Upper lobe of right lung (tissue), 1 donor: ENCODE measurements at regions not wholly inside any gene's neighbourhood (a gene's known extent, or its start where the extent isn't known, plus 50 kb on each side); places are given as distances from the start of the nearest gene placed in this dataset.
"Not testable (repeated sequence)": the region's sequence is repeated elsewhere in the genome, so short reads cannot be mapped to it uniquely, and the experiment has no call there.

Experiments
- ATAC-seq: fragments of 200-7000 bp; cut with Tn5 transposase; one replicate; pipeline ENCODE4 v1.9.1; 2020; ENCODE audit warnings: mild to moderate bottlenecking, moderate library complexity
- DNase-seq: peaks from one replicate; pipeline ENCODE4 v3.0.0-alpha.2; 2020
- H3K27ac ChIP-seq: fragments of 200-600 bp; one replicate; pipeline ENCODE4 v1.8.0; 2022
- H3K27me3 ChIP-seq: fragments of 200-600 bp; one replicate; pipeline ENCODE4 v1.8.0; 2022; ENCODE audit warnings: mild to moderate bottlenecking
- H3K36me3 ChIP-seq: fragments of 200-600 bp; one replicate; pipeline ENCODE4 v1.8.0; 2022
- H3K4me1 ChIP-seq: fragments of 200-600 bp; one replicate; pipeline ENCODE4 v1.8.0; 2022
- H3K4me3 ChIP-seq: fragments of 200-600 bp; one replicate; pipeline ENCODE4 v1.8.0; 2022; ENCODE audit warnings: mild to moderate bottlenecking
- H3K9me3 ChIP-seq: fragments of 200-600 bp; one replicate; pipeline ENCODE4 v1.8.0; 2022
- intact Hi-C: fragments of 100-400 bp; cut with DNase I; formaldehyde crosslinking; loops from one replicate; pipeline ENCODE4 v1.11.0; 2022
- TF ChIP-seq, protein P1 (sequence below): fragments of 200-600 bp; IDR thresholded peaks from one replicate; pipeline ENCODE4 v1.8.0; 2022; ENCODE audit warnings: antibody characterized with exemption
- donor health status: DM: no; HTN: yes; CAD: no; lungs with severe emphysema.

DNA sequence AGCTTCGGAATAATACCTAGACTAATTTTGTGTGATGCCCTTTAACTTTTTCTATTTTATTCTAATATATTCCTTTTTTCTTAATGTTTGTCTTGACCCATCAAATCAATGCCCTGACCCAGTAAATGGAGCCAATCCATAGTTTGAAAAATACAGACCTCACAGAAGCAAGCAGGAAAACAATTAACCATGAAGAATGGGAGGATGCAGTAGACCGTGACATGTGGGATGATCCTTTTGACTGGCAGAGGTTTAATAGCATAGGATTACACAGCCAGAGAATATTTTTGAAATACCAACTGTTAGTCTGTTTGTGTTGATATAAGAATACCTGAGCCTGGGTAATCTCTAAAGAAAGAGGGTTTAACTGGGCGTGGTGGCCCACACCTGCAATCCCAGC, 142.6 kb upstream of the NEBL start:
- H3K36me3 ChIP-seq, result no peaks in the 10 kb centered on the region
- intact Hi-C loops, result no loop called here
- no peak for DNase-seq
- no peak overlapping the region for H3K4me3 ChIP-seq
- no peak overlapping the region for H3K27ac ChIP-seq
- ATAC-seq, result no peak
- H3K9me3 ChIP-seq, result no peaks in the 10 kb centered on the region
- H3K4me1 ChIP-seq, result peaks cover 4% of the 10 kb centered on the region
- TF ChIP-seq, protein P1, sequence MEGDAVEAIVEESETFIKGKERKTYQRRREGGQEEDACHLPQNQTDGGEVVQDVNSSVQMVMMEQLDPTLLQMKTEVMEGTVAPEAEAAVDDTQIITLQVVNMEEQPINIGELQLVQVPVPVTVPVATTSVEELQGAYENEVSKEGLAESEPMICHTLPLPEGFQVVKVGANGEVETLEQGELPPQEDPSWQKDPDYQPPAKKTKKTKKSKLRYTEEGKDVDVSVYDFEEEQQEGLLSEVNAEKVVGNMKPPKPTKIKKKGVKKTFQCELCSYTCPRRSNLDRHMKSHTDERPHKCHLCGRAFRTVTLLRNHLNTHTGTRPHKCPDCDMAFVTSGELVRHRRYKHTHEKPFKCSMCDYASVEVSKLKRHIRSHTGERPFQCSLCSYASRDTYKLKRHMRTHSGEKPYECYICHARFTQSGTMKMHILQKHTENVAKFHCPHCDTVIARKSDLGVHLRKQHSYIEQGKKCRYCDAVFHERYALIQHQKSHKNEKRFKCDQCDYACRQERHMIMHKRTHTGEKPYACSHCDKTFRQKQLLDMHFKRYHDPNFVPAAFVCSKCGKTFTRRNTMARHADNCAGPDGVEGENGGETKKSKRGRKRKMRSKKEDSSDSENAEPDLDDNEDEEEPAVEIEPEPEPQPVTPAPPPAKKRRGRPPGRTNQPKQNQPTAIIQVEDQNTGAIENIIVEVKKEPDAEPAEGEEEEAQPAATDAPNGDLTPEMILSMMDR, result no peak
- H3K27me3 ChIP-seq, result no peaks in the 10 kb centered on the region

DNA sequence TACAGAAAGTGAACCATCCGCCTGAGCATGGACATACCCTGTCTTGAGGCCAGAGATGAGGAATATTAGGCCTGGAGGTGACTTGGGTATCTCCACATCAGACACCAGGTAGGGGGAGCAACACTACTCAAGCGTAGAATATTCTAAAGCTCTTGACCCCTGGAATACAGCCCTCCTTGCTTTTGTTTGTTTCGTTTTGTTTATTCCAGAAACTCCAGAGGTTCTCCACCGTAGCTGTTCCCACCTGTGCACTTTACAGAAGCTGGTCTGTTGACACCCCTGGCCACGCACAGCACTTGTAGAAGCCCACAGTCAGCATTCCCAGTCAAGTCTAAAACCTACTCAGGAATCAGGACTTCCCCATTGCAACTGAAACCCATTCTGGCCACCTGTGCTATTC, 139.6 kb upstream of the NEBL start:
- Histone ChIP-seq H3K9me3 (no peaks in the 10 kb centered on the region), H3K27me3 (no peaks in the 10 kb centered on the region), H3K4me1 (no peaks in the 10 kb centered on the region), H3K27ac (no peak overlapping the region), H3K36me3 (no peaks in the 10 kb centered on the region), H3K4me3 (no peak overlapping the region)
- TF ChIP-seq, protein P1, result no peak
- ATAC-seq, result no peak
- intact Hi-C loops, result no loop called here
- no peak for DNase-seq

DNA sequence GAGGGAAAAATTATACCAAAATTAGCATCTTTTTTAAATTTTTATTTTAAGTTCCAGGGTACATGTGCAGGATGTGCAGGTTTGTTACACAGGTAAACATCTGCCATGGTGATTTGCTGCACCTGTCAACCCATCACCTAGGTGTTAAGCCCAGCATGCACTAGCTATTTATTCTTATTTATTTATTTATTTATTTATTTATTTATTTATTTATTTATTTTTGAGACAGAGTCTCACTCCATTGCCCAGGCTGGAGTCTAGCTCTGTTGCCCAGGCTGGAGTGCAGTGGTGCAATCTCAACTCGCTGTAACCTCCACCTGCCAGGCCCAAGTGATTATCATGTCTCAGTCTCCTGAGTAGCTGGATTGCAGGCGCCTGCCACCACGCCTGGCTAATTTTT, 137.7 kb upstream of the NEBL start:
- ATAC-seq, DNase-seq: not testable (repeated sequence)

GRCh38 chr10:21034241-21034640, 137.1 kb upstream of the NEBL start:
- DNase-seq, result no peak
- H3K27me3 ChIP-seq, result no peaks in the 10 kb centered on the region
- no peak overlapping the region for H3K27ac ChIP-seq
- no peaks in the 10 kb centered on the region for H3K36me3 ChIP-seq
- H3K4me1 ChIP-seq, result no peaks in the 10 kb centered on the region
- no peaks in the 10 kb centered on the region for H3K9me3 ChIP-seq
- H3K4me3 ChIP-seq, result no peak overlapping the region
- intact Hi-C loops, result no loop called here
- TF ChIP-seq, protein P1, result no peak
- ATAC-seq, result no peak

More for the DNA sequence above, 137.7 kb upstream of the NEBL start:
- H3K27me3 ChIP-seq, intact Hi-C loops, H3K4me1 ChIP-seq, H3K4me3 ChIP-seq, H3K9me3 ChIP-seq, H3K36me3 ChIP-seq, H3K27ac ChIP-seq: not testable (repeated sequence)

DNA sequence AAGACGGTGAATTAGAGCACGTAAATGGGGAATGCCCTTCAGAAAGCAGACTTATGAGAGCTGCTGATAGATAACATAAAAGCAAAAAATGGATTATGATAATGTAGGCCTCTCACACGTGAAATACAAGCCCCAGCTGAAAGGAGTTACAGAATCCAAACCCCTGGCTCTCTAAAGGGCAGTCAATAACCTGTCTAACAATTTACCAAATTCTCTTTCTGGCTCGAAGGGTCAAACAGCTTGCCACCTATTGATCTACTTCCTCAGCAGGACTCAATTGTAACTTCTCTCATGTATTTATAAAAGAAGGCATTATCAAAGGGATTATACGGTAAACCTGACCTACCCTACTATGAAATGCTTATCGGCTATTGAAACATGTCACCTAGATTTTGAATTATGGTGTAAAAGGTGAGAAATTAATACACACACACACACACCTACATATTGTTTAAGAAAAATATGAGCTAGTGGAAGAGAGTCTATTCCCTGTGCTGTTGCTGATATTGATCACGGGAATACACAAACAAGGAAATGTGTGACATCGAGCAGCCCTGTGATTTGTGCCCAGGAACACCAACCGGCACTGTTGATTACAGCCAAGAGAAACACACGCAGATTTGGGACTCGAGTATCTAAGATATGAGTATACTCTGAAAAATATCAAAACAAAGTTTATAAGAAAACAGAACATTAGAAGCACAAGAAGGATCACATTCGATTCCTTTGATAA, 135.6 kb upstream of the NEBL start:
- DNase-seq, result no peak
- intact Hi-C loops, result no loop called here
- no peaks in the 10 kb centered on the region for H3K9me3 ChIP-seq
- no peaks in the 10 kb centered on the region for H3K27me3 ChIP-seq
- no peak for ATAC-seq
- H3K4me1 ChIP-seq, result no peaks in the 10 kb centered on the region
- no peaks in the 10 kb centered on the region for H3K36me3 ChIP-seq
- TF ChIP-seq, protein P1, result no peak
- H3K4me3 ChIP-seq, result no peak overlapping the region
- no peak overlapping the region for H3K27ac ChIP-seq

DNA sequence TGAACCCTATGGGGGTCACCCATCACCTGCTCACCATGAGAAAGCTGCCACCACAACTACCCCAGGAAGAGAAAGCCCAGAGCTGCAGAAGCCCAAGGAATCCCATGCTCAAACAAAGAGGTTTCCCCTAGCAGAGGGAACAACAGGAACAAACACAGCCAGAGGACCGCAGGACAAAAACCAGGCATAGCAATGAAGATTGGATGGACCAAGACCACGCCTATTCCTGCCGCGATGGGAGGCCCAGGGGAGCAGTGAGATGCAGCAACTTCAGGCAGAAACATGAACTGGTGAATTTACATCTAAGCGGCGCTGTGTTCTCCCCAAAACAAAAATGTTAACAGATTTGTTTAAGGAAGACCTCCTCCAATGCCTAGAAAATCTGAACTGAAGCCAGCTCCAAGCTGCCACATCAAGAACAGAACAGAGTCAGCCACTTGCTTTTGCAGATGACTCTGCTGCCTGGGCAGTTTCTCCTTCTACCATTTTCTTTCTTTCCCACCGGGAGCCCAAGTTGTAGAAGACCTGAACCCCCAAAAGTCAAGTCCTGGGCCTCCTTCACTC, 134.2 kb upstream of the NEBL start:
- ATAC-seq, result no peak
- no peaks in the 10 kb centered on the region for H3K9me3 ChIP-seq
- H3K4me1 ChIP-seq, result no peaks in the 10 kb centered on the region
- DNase-seq, result no peak
- H3K4me3 ChIP-seq, result no peak overlapping the region
- intact Hi-C loops, result no loop called here
- TF ChIP-seq, protein P1, result no peak
- no peaks in the 10 kb centered on the region for H3K36me3 ChIP-seq
- no peaks in the 10 kb centered on the region for H3K27me3 ChIP-seq
- no peak overlapping the region for H3K27ac ChIP-seq
